C4-2B (cell line): ENCODE measurements at regions not wholly inside any gene's neighbourhood (a gene's known extent, or its start where the extent isn't known, plus 50 kb on each side); places are given as distances from the start of the nearest gene placed in this dataset.

ENCODE experiments used
- H3K27ac ChIP-seq: fragments of 450-650 bp; 2 replicates; pipeline ENCODE4 v1.5.1; 2017
- CTCF ChIP-seq: fragments of 450-650 bp; conservative IDR thresholded peaks from 2 replicates; pipeline ENCODE4 v1.5.1; 2017; ENCODE audit warnings: mild to moderate bottlenecking
- ZFX ChIP-seq: fragments of 450-650 bp; IDR thresholded peaks from 2 replicates; pipeline ENCODE4 v1.6.1; 2017

GRCh38 chr4:186341655-186342054 is 75.7 kb downstream of the F11 start:
- TF ChIP-seq ZFX (no peak), CTCF (no peak)

More at GRCh38 chr4:186341655-186342054, 75.7 kb downstream of the F11 start:
- no peak overlapping the region for H3K27ac ChIP-seq
